Esophagus squamous epithelium (tissue), 5 donors: ENCODE measurements at regions not wholly inside any gene's neighbourhood (a gene's known extent, or its start where the extent isn't known, plus 50 kb on each side); places are given as distances from the start of the nearest gene placed in this dataset.
"Not testable (repeated sequence)": the region's sequence is repeated elsewhere in the genome, so short reads cannot be mapped to it uniquely, and the experiment has no call there.

Experiments
- DNase-seq: peaks from one replicate; lab custom pipeline; 2025; lab: John Stamatoyannopoulos, UW
- H3K27ac ChIP-seq, 4 donors: fragments of 200-600 bp; sonication (generic); one replicate each; pipeline ENCODE4 v1.5.1; 2016 to 2019; ENCODE audit warnings: mild to moderate bottlenecking in 1 of 4
- H3K27me3 ChIP-seq, 4 donors: fragments of 200-600 bp; sonication (generic); 1 replicate in 3 of 4; 2 replicates in 1 of 4; pipeline versions ENCODE4 v1.5.1 to v1.6.0; 2017 to 2021; ENCODE audit warnings: antibody characterized with exemption in 1 of 4
- H3K36me3 ChIP-seq, 3 donors: fragments of 200-600 bp; sonication (generic); one replicate each; pipeline ENCODE4 v1.5.1; 2016 to 2019
- H3K4me1 ChIP-seq, 3 donors: fragments of 200-600 bp; sonication (generic); one replicate each; pipeline ENCODE4 v1.5.1; 2017 to 2019
- H3K4me3 ChIP-seq, 4 donors: fragments of 200-600 bp; sonication (generic); 1 replicate in 3 of 4; 2 replicates in 1 of 4; pipeline ENCODE4 v1.5.1; 2016 to 2019; ENCODE audit warnings: mild to moderate bottlenecking in 2 of 4, moderate library complexity in 1 of 4
- H3K9me3 ChIP-seq, 3 donors: fragments of 200-600 bp; sonication (generic); one replicate each; pipeline ENCODE4 v1.5.1; 2016 to 2019
- CTCF ChIP-seq, 6 experiments: fragments of 450-650 bp in 4 of 6; fragments of 200-600 bp in 2 of 6; sonication (generic) in 2 of 6; IDR thresholded peaks; one replicate each; pipeline ENCODE4 v1.5.1; 2016 to 2019; ENCODE audit warnings: antibody characterized with exemption in 6 of 6, mild to moderate bottlenecking in 4 of 6, moderate library complexity in 4 of 6
- POLR2A ChIP-seq, 4 donors: fragments of 450-650 bp; IDR thresholded peaks; one replicate each; pipeline ENCODE4 v1.6.1; 2017; ENCODE audit warnings: antibody characterized with exemption in 4 of 4, mild to moderate bottlenecking in 4 of 4, moderate library complexity in 3 of 4
- WGBS, 2 donors: methylation state at CpG; one replicate each; pipeline ENCODE4 v1.1.5; 2018; 5-methylcytosine and 5-hydroxymethylcytosine counted together
- intact Hi-C: fragments of 100-400 bp; cut with DNase I; formaldehyde crosslinking; loops from one replicate; pipeline ENCODE4 v1.15.0; 2022
- donor health status: DM: yes; HTN: yes; CAD: no.

GRCh38 chr4:84218031-84218430 is 281.1 kb downstream of the NKX6-1 start:
- TF ChIP-seq POLR2A (IDR thresholded peaks at IDR 0.05) (no peak), CTCF (IDR thresholded peaks at IDR 0.05) (no peak)
- Histone ChIP-seq H3K36me3 (no peaks in the 10 kb centered on the region), H3K27me3 (no peaks in the 10 kb centered on the region), H3K27ac (no peak overlapping the region), H3K4me3 (no peak overlapping the region), H3K4me1 (no peaks in the 10 kb centered on the region), H3K9me3 (no peaks in the 10 kb centered on the region)
- 56 to 68% methylated on average over 9 of the region's 9 CpGs for WGBS, 2 donors
- intact Hi-C loops: no loop called here
- no peak for DNase-seq

GRCh38 chr4:84215217-84215616 is 283.9 kb downstream of the NKX6-1 start:
- no peak for TF ChIP-seq POLR2A (IDR thresholded peaks at IDR 0.05)
- TF ChIP-seq CTCF (IDR thresholded peaks at IDR 0.05): no peak
- Histone ChIP-seq H3K4me3 (no peak overlapping the region), H3K27me3 (no peaks in the 10 kb centered on the region), H3K4me1 (no peaks in the 10 kb centered on the region), H3K27ac (no peak overlapping the region), H3K36me3 (no peaks in the 10 kb centered on the region), H3K9me3 (no peaks in the 10 kb centered on the region)
- intact Hi-C loops: no loop called here
- DNase-seq: no peak
- WGBS, 2 donors: 67 to 94% methylated on average over 2 of the region's 2 CpGs

- H3K4me1 ChIP-seq, H3K27me3 ChIP-seq, H3K36me3 ChIP-seq, intact Hi-C loops, H3K9me3 ChIP-seq, DNase-seq, H3K27ac ChIP-seq, H3K4me3 ChIP-seq: not testable (repeated sequence)
- 67 to 79% methylated on average over 4 of the region's 4 CpGs for whole genome bisulfite sequencing, 2 donors
These were observed 292.9 kb downstream of the NKX6-1 start for GRCh38 chr4:84206226-84206625.

GRCh38 chr4:84189144-84189543 is 309.9 kb downstream of the NKX6-1 start:
- Histone ChIP-seq H3K4me3 (no peak overlapping the region), H3K9me3 (no peaks in the 10 kb centered on the region), H3K27me3 (no peaks in the 10 kb centered on the region), H3K4me1 (no peaks in the 10 kb centered on the region), H3K27ac (no peak overlapping the region), H3K36me3 (no peaks in the 10 kb centered on the region)
- intact Hi-C loops: no loop called here
- 30 to 39% methylated on average over 1 of the region's 1 CpG for WGBS, 2 donors
- TF ChIP-seq CTCF (IDR thresholded peaks at IDR 0.05) (no peak), POLR2A (IDR thresholded peaks at IDR 0.05) (no peak)
- DNase-seq: no peak

GRCh38 chr4:84179409-84179808 is 319.7 kb downstream of the NKX6-1 start:
- Histone ChIP-seq H3K4me3 (no peak overlapping the region), H3K36me3 (no peaks in the 10 kb centered on the region), H3K9me3 (no peaks in the 10 kb centered on the region), H3K4me1 (no peaks in the 10 kb centered on the region), H3K27me3 (no peaks in the 10 kb centered on the region), H3K27ac (no peak overlapping the region)
- no peak for TF ChIP-seq CTCF (IDR thresholded peaks at IDR 0.05)
- TF ChIP-seq POLR2A (IDR thresholded peaks at IDR 0.05): no peak
- 88 to 98% methylated on average over 2 of the region's 2 CpGs for WGBS, 2 donors
- intact Hi-C loops: no loop called here
- DNase-seq: no peak
